SK-N-SH treated with all-trans-retinoic acid at 6 μM for 48 hours (cell line): ENCODE measurements at regions not wholly inside any gene's neighbourhood (a gene's known extent, or its start where the extent isn't known, plus 50 kb on each side); places are given as distances from the start of the nearest gene placed in this dataset.

ENCODE experiments used
- BACH2 ChIP-seq: fragments of 250-450 bp; sonication (Bioruptor Pico); IDR thresholded peaks from 2 replicates; pipeline ENCODE4 v1.9.0; 2021; ENCODE audit warnings: mild to moderate bottlenecking, borderline replicate concordance
- ISL1 ChIP-seq: fragments of 250-450 bp; sonication (Bioruptor Pico); IDR thresholded peaks from 2 replicates; pipeline ENCODE4 v2.1.2; 2022; ENCODE audit warnings: mild to moderate bottlenecking, moderate library complexity
- OSR1 ChIP-seq: fragments of 250-450 bp; sonication (Bioruptor Pico); IDR thresholded peaks from 2 replicates; pipeline ENCODE4 v1.8.0; 2022; ENCODE audit warnings: moderate library complexity, mild to moderate bottlenecking, inconsistent platforms
- PATZ1 ChIP-seq: fragments of 250-450 bp; sonication (Bioruptor Pico); IDR thresholded peaks from 2 replicates; pipeline ENCODE4 v1.8.0; 2020; ENCODE audit warnings: mild to moderate bottlenecking, moderate library complexity, borderline replicate concordance
- RARB ChIP-seq: fragments of 250-450 bp; sonication (Bioruptor Pico); IDR thresholded peaks from 2 replicates; pipeline ENCODE4 v1.8.0; 2021; ENCODE audit warnings: mild to moderate bottlenecking, moderate library complexity
- TOX ChIP-seq: fragments of 250-450 bp; sonication (Bioruptor Pico); IDR thresholded peaks from 2 replicates; pipeline ENCODE4 v1.8.0; 2021; ENCODE audit warnings: mild to moderate bottlenecking, moderate library complexity, borderline replicate concordance
- ZNF565 ChIP-seq: fragments of 450-650 bp; formaldehyde crosslinking; conservative IDR thresholded peaks from 2 replicates; pipeline ENCODE4 v1.5.0; 2020; ENCODE audit warnings: low read depth, mild to moderate bottlenecking, moderate library complexity

DNA sequence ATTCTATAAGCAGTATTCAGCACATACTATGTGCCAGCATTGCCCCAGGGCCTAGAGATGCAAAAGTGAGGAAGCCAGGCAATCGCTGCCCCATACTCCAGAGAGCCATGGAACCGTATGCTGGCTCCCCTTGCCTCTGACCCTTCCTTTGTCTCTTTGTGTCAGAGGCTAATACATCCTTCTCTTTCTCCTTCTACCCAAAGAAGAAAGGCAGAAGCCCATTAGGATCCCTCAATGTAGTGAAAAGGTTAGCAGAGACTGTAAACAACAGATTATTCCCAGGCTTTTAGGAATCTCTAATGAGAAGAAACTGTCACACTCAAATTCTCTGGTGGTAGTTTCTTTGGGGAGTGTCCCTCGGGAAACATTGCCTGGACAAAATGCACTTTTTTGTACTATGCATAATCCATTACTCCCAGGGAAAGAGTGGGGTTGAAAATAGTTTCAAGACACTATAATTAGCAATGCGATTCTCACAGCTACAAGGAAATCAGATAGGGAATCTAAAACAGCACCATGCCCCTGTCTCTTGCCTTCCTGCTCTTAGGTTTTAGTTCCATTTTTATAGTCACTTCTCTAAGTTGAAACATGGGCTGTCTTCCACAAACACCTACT lies 325.2 kb upstream of the CNR1 start:
- TF ChIP-seq ISL1 (CRISPR knock-in tag) = no peak
- TF ChIP-seq PATZ1 (CRISPR knock-in tag) = no peak
- TF ChIP-seq RARB (CRISPR knock-in tag) = no peak
- TF ChIP-seq OSR1 (CRISPR knock-in tag) = no peak
- TF ChIP-seq ZNF565 = no peak
- TF ChIP-seq BACH2 (CRISPR knock-in tag) = no peak
- no peak for TF ChIP-seq TOX
